SHP77 treated with DMSO at 0.1 percent for 48 hours (cell line): ENCODE measurements at regions not wholly inside any gene's neighbourhood (a gene's known extent, or its start where the extent isn't known, plus 50 kb on each side); places are given as distances from the start of the nearest gene placed in this dataset.
"Not testable (repeated sequence)": the region's sequence is repeated elsewhere in the genome, so short reads cannot be mapped to it uniquely, and the experiment has no call there.

Source experiments
- DNase-seq: peaks from one replicate; lab custom pipeline; 2025; lab: John Stamatoyannopoulos, UW

- DNase-seq = no peak
Observed at GRCh38 chr2:16221461-16222010, 281.2 kb downstream of the MYCN start.

GRCh38 chr2:16219292-16219975 lies 279.1 kb downstream of the MYCN start:
- no peak for DNase-seq

GRCh38 chr2:16218625-16219024 lies 278.3 kb downstream of the MYCN start:
- no peak for DNase-seq

DNA sequence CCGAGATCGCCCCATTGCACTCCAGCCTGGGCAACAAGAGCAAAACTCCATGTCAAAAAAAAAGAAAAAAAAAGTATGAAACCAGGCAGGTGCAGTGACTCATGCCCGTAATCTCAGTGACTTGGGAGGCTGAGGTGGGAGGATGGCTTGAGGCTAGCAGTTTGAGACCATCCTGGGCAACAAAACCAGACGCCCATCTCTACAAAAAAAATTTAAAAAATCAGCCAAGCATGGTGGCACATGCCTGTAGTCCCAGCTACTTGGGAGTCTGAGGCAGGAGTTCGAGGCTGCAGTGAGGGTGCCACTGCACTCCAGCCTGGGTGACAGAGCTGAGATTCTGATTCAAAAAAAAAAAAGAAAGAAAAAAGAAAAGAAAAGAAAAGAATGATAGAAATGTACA lies 277.8 kb downstream of the MYCN start:
- no peak for DNase-seq

- DNase-seq = not testable (repeated sequence)
Observed at GRCh38 chr2:16217741-16218140, 277.4 kb downstream of the MYCN start.

DNA sequence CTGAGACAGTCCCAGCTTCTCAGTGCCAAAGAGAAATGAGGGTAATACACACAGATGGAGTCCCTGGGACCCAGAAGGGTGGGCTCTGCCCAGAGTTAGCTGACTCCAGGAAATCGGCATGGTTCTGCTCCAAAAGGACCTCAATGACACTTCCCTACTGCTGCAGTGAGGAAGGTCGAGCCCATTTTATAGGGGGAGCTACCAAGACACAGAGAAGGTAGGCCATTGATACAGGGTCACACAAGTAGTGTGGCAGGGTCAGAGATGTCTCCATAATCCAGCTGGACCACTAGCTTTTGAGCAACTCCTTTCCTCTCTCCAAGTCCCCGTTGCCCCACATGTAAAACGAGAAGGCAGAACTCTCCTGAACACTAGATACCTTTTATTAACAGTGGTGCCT lies 276.9 kb downstream of the MYCN start:
- DNase-seq = no peak

DNA sequence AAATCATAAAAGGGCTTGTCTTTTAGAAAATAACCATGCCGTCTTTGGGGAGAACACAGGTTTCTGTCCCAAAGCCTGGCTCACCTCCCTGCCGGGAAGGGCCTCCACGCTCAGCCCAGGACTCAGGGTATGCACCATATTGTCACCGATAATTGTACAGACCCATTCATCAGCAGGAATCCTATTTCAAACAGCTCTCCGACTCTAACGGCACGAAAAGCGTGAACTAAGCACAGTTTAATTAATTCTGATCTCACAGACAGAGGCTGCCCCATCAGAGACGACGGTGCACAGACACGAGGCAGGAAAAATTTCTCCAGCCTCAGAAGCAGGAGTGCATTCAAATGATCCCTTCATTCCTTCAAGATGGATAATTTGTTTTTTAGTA lies 276.2 kb downstream of the MYCN start:
- DNase-seq = no peak

DNA sequence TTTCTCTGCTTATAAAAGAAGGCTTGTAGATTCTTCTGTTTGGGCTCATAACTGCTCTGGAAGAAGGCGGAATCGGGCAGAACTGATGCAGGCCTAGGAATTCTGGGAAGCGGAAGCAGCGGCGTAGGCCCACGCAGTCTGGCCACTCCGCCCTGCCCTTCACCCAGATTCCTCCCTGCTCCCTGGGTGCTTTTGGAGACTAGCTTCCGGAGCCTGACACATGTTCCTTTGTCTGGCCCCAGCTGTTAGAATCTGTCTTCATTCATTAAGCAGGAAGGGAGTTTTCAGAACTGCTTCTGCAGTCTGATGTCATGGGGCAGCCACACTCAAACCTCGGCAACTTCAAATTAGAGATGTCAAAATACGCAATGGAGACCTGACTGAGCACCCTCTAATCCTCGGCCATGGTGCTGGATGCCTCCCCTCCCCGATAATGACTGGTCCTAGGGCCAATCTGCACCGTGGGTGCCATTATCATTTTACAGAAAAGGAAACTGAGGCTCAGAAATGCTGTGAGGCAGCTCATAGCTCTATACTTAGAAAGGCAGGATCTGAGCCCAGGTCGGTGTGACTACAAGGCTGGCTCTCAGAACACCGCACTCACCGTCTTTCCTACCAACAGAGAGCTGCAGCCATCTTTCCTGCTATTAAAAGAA lies 275.7 kb downstream of the MYCN start:
- DNase-seq = no peak

GRCh38 chr2:16214861-16215260 lies 274.5 kb downstream of the MYCN start:
- DNase-seq = no peak

DNA sequence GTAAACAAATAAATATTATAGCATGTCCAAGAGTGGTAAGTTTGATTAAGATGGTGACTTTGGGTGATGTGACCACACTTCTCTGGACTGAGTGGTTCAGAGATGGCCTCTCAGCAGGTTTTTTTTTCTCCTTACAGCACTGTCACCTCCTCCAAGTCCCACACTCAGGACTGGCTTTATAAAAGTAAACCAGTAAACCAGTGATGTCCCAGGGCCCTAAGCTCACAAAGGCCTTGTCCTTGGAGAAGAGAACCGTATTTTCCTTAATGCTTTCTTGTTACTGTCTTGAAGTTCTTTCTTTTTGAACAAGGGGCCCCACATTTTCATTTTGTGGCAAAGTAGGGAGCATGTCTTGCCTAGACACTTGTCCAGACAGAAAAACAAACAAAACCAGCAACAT lies 274.0 kb downstream of the MYCN start:
- no peak for DNase-seq

DNA sequence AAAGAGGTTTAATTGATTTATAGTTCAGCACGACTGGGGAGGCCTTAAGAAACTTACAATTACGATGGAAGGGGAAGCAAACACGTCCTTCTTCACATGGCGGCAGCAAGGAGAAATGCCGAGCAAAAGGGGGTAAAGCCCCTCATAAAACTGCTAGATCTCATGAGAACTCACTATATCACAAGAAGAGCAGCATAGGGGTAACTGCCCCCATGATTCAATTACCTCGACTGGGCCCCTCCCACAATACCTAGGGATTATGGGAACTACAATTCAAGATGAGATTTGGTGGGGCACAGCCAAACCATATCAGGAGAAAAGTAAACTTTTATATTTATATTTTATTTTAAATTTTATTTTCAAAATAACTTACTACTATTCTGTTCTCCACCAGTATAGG lies 272.0 kb downstream of the MYCN start:
- no peak for DNase-seq

DNA sequence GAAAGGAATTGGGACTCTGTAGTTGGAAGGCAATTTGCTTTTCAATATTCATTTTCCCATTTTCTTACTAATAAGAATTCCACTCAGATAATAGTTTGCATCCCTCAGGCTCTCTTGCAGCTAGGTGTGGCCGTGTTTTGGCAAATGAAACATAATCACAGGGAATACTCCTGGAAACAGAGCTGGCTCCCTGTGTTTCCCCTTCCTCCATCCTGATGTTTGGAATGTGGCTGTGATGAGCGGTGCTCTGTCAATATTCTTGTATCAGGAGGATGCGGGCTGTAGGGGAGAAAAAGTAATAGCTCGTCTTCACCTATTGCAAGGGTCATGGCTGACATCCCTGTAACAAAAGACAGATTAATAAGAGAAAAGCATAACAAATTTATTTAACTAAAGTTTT lies 271.0 kb downstream of the MYCN start:
- DNase-seq = no peak

GRCh38 chr2:16210841-16211240 lies 270.5 kb downstream of the MYCN start:
- no peak for DNase-seq

GRCh38 chr2:16209799-16210198 lies 269.4 kb downstream of the MYCN start:
- no peak for DNase-seq

DNA sequence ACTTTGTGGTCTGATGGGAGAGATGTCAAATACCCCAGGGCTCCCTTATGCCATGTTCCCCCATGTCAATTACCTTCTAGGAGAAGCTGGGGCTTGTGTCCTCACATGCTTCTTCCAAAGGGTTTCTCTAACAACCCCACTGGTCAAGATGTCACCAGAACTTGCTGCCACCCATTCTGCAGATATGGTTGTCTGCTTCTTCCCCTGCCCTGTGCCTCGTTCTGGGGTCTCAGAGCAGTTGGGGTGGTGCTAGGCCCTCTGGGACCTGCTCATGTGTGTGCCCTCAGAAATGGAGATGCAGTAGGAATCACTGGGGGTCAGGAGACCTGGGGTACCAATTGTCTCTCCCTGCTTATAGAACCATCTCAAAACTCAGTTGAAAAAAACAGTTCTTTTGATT lies 268.6 kb downstream of the MYCN start:
- no peak for DNase-seq

GRCh38 chr2:16208241-16208797 lies 268.0 kb downstream of the MYCN start:
- no peak for DNase-seq

DNA sequence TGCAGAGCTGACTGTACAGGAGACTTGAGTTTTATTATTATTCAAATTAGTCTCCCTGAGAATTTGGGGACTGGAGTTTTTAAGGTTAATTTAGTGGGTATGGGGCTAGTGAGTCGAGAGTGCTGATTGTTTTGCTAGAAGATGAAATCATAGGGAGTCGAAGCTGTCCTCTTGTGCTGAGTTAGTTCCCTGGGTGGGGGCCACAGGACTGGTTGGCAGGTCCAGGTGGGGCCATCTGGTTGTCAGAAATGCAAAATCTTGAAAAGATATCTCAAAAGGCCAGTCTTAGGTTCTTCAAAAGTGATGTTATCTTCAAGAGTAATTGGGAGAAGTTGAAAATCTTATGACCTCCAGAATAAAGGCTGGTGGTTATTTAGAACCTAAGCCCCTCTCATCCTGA lies 267.3 kb downstream of the MYCN start:
- no peak for DNase-seq

- no peak for DNase-seq
Observed at GRCh38 chr2:16207151-16207550, 266.8 kb downstream of the MYCN start.

DNA sequence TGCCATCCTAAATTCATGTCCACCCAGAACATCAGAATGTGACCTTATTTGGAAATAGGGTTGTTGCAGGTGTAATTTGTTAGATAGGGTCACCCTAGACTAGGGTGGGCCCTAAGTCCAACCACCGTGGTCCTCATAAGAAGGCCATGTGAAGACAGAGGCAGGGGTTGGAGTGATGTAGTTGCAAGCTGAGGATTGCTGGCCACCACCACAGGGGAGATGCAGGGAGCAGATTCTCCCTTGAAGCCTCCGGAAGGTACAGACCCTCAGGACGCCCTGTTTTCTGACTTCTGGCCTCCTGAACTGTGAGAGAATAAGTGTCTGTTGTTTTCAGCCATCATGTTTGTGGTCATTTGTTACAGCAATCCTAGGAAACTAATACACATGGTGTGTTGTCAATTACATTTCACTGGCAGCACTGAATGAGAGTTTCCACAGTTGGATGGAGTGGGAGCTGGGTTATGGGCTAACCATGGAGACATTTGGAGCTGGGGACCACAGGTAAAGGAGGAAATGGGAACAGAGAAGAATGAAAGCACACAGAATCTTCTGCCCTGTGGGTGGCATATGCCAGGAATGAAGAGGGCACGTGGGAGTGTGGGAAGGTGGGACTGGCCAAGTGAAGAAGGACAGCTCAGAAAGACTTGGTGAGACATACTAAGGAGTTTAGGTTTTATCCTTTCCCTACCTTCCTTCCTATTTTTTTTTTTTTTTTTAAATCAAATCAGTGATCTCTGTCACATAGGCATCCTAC lies 266.0 kb downstream of the MYCN start:
- DNase-seq = no peak

DNA sequence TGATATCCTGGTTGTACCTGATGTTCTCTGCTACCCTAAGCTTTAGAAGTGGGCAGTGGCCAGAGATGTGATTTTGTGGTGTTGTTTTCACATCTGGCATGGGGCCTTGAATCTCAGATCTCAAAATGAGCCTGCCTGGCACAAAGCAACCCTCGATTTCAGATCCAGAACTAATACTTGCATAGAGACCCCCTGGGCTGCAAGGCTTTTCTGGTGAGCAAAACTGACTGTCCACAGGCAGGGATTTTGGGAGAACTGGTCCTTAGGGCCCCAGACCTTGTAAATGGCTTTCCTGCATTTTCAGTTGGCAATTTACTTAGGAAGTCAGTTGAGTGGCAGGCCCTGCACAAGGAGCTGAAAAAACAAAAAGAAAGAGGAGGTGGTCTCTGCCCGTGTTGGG lies 265.3 kb downstream of the MYCN start:
- DNase-seq = no peak

- DNase-seq = no peak
Observed at GRCh38 chr2:16204886-16205620, 264.7 kb downstream of the MYCN start.

DNA sequence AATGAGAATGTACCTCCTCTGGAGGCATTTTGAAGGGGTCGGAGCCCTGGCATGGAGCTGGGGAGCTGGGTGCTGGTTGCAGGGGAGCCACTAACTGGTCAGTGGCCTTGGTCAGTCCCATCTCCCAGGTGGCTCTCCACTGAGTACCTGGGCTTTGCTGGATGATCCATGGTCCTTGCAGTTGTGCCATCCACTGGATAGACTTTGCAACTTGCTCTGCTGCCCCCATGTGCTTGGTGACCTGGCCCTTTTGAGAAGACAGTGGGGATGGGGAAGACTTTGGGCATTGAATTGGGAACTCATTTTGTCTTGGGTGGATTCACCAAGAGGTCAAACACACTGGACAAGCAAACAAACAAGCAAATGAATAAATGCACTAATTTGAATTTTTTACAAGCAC lies 263.9 kb downstream of the MYCN start:
- DNase-seq = no peak
